Esophagus muscularis mucosa (tissue), 4 donors: ENCODE measurements at regions not wholly inside any gene's neighbourhood (a gene's known extent, or its start where the extent isn't known, plus 50 kb on each side); places are given as distances from the start of the nearest gene placed in this dataset.

Experiments
- EP300 ChIP-seq: sonication (generic); formaldehyde crosslinking; IDR thresholded peaks from one replicate; pipeline ENCODE4 v1.6.1; 2017; ENCODE audit warnings: antibody characterized with exemption
- POLR2A ChIP-seq: fragments of 450-650 bp; IDR thresholded peaks from one replicate; pipeline ENCODE4 v1.6.1; 2017; ENCODE audit warnings: antibody characterized with exemption, moderate library complexity, mild to moderate bottlenecking, low read depth
- POLR2AphosphoS5 ChIP-seq, 2 donors: sonication (generic); formaldehyde crosslinking; IDR thresholded peaks; one replicate each; pipeline ENCODE4 v1.6.1; 2017; ENCODE audit warnings: antibody characterized with exemption in 2 of 2
- TF ChIP-seq, protein P1 (sequence below), 3 experiments: fragments of 200-600 bp in 2 of 3; fragments of 450-650 bp in 1 of 3; sonication (generic) in 2 of 3; IDR thresholded peaks; one replicate each; pipeline ENCODE4 v1.5.1; 2017 to 2019; ENCODE audit warnings: antibody characterized with exemption in 3 of 3, mild to moderate bottlenecking in 2 of 3, moderate library complexity in 1 of 3

DNA sequence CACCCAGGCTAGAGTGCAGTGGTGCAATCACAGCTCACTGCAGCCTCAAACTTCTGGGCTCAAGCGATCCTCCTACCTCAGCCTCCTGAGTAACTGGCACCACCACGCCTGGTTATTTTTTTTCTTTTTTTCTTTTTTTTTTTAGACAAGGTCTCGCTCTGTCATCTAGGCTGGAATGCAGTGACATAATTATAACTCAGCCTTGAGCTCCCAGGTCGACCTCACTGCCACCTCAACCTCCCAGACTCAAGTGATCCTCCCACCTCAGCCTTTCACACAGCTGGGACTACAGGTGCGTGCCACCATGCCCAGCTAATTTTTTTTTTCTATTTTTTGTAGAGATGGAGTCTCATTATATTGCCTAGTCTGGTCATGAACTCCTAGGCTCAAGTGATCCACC, 66.9 kb upstream of the ECE1 start:
- TF ChIP-seq, protein P1, sequence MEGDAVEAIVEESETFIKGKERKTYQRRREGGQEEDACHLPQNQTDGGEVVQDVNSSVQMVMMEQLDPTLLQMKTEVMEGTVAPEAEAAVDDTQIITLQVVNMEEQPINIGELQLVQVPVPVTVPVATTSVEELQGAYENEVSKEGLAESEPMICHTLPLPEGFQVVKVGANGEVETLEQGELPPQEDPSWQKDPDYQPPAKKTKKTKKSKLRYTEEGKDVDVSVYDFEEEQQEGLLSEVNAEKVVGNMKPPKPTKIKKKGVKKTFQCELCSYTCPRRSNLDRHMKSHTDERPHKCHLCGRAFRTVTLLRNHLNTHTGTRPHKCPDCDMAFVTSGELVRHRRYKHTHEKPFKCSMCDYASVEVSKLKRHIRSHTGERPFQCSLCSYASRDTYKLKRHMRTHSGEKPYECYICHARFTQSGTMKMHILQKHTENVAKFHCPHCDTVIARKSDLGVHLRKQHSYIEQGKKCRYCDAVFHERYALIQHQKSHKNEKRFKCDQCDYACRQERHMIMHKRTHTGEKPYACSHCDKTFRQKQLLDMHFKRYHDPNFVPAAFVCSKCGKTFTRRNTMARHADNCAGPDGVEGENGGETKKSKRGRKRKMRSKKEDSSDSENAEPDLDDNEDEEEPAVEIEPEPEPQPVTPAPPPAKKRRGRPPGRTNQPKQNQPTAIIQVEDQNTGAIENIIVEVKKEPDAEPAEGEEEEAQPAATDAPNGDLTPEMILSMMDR (IDR thresholded peaks at IDR 0.05), result no peak
- TF ChIP-seq POLR2A (no peak), POLR2AphosphoS5 (IDR thresholded peaks at IDR 0.05) (no peak), EP300 (no peak)
